Lower lobe of right lung (tissue), 2 donors: ENCODE measurements at regions not wholly inside any gene's neighbourhood (a gene's known extent, or its start where the extent isn't known, plus 50 kb on each side); places are given as distances from the start of the nearest gene placed in this dataset.

ENCODE experiments used
- ATAC-seq, 2 donors: fragments of 200-7000 bp; cut with Tn5 transposase; one replicate each; pipeline ENCODE4 v1.9.1; 2020 to 2022; ENCODE audit warnings: mild to moderate bottlenecking in 2 of 2, moderate library complexity in 2 of 2
- DNase-seq: peaks from one replicate; pipeline ENCODE4 v3.0.0-alpha.2; 2020
- H3K27ac ChIP-seq: fragments of 200-600 bp; one replicate; pipeline ENCODE4 v1.8.0; 2022
- H3K27me3 ChIP-seq: fragments of 200-600 bp; one replicate; pipeline ENCODE4 v1.8.0; 2022; ENCODE audit warnings: low read depth
- H3K36me3 ChIP-seq: fragments of 200-600 bp; one replicate; pipeline ENCODE4 v1.8.0; 2022; ENCODE audit warnings: mild to moderate bottlenecking
- H3K4me1 ChIP-seq: fragments of 200-600 bp; one replicate; pipeline ENCODE4 v1.8.0; 2022
- H3K4me3 ChIP-seq: fragments of 200-600 bp; one replicate; pipeline ENCODE4 v1.8.0; 2022; ENCODE audit warnings: mild to moderate bottlenecking
- H3K9me3 ChIP-seq: fragments of 200-600 bp; one replicate; pipeline ENCODE4 v1.8.0; 2022
- intact Hi-C: fragments of 100-400 bp; cut with DNase I; formaldehyde crosslinking; loops from one replicate; pipeline ENCODE4 v1.11.0; 2022
- TF ChIP-seq, protein P1 (sequence below): fragments of 200-600 bp; IDR thresholded peaks from one replicate; pipeline ENCODE4 v1.8.0; 2022; ENCODE audit warnings: antibody characterized with exemption, mild to moderate bottlenecking
- donor health status: DM: no; HTN: yes; CAD: no; lungs with severe emphysema.

DNA sequence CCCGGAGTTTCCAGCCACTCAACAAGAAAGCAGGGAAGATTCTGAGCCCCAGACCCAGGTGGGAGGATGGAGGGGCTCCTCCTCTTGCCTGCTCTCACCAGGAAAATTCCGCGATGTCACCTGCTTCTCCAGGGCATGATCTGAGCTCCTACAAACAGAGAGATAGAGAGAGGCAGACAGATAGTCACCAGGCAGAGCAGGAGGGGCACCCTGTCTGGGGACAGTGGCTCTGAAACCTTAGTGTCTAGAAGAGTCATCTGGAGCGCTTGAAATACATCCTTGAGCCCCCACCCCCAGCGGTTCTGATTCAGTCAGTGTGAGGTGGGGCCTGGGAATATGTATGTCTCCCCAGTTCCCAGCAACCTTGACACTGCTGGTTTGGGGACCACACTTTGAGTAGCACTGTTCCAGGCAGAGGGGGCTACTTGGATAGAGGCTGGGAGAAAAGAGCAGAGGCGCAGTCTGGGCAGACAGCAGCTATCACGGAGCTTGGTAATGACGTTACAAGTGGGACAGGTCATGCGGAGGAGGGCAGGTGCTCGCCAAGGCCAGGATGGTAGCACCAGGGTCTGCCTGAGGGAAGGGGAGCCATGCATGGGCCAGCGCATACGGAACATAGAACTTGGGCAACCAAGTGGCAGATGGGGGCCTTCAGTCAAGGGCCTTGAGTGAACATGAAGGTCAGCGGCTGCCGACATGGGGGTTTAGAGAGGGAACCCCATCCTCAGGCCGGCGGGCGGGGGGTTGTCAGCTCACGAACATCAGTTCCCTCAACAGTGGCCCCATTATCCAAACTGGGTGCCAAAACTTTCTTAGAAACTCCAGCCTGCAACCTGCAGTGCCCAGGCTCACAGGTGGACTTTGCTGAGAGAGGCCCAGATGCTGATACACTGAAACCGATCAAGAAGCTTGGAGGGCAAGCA lies 60.9 kb upstream of the MYEOV start:
- ATAC-seq, result no peak
- no peaks in the 10 kb centered on the region for H3K36me3 ChIP-seq
- no peak for DNase-seq
- no peak overlapping the region for H3K27ac ChIP-seq
- no peaks in the 10 kb centered on the region for H3K27me3 ChIP-seq
- no peaks in the 10 kb centered on the region for H3K9me3 ChIP-seq
- no peak overlapping the region for H3K4me3 ChIP-seq
- no peaks in the 10 kb centered on the region for H3K4me1 ChIP-seq
- TF ChIP-seq, protein P1, sequence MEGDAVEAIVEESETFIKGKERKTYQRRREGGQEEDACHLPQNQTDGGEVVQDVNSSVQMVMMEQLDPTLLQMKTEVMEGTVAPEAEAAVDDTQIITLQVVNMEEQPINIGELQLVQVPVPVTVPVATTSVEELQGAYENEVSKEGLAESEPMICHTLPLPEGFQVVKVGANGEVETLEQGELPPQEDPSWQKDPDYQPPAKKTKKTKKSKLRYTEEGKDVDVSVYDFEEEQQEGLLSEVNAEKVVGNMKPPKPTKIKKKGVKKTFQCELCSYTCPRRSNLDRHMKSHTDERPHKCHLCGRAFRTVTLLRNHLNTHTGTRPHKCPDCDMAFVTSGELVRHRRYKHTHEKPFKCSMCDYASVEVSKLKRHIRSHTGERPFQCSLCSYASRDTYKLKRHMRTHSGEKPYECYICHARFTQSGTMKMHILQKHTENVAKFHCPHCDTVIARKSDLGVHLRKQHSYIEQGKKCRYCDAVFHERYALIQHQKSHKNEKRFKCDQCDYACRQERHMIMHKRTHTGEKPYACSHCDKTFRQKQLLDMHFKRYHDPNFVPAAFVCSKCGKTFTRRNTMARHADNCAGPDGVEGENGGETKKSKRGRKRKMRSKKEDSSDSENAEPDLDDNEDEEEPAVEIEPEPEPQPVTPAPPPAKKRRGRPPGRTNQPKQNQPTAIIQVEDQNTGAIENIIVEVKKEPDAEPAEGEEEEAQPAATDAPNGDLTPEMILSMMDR, result no peak
- intact Hi-C loops, result no loop called here

DNA sequence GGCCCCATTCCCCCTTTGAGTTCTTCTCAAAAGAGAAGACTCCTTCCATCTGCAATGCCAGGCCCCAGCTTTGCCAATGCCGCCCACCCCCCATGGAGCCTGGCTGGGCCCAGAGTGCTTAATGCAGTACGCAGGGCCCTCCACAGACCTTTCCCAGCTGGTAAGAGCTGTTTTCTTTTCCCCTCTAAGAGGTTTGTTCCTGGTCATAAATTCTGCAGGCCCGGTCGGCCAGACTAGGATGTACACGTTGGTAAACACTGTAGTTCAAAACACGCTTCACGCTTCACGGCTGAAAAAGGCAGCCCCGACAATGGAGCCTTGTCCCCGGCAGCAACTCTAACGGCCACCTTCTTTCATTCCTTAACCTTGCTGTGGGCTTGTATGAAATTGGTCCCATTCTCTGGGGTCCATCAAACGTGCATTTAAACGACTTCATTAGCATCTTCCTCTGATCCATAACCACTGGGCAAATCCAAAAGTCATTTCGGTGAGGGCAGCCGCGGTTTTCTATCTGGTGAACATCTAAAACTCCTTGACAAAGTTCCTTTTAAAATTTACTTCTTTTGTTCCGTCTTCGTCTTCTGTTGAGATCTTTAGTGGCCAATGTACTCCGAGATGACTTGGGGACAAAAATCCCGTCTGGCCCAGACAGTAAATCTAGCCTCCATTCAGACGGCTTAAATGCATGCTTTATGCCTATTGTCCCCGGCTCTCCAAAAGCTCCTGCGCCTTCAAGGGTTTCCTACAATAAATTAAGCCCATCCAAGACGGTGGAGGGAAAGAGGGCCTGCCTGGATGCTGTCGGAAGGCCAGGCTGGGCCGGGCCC lies 60.0 kb upstream of the MYEOV start:
- Histone ChIP-seq H3K27ac (no peak overlapping the region), H3K4me1 (no peaks in the 10 kb centered on the region), H3K9me3 (no peaks in the 10 kb centered on the region), H3K36me3 (no peaks in the 10 kb centered on the region), H3K4me3 (no peak overlapping the region), H3K27me3 (no peaks in the 10 kb centered on the region)
- DNase-seq, result no peak
- intact Hi-C loops, result no loop called here
- TF ChIP-seq, protein P1, result no peak
- ATAC-seq, result no peak

DNA sequence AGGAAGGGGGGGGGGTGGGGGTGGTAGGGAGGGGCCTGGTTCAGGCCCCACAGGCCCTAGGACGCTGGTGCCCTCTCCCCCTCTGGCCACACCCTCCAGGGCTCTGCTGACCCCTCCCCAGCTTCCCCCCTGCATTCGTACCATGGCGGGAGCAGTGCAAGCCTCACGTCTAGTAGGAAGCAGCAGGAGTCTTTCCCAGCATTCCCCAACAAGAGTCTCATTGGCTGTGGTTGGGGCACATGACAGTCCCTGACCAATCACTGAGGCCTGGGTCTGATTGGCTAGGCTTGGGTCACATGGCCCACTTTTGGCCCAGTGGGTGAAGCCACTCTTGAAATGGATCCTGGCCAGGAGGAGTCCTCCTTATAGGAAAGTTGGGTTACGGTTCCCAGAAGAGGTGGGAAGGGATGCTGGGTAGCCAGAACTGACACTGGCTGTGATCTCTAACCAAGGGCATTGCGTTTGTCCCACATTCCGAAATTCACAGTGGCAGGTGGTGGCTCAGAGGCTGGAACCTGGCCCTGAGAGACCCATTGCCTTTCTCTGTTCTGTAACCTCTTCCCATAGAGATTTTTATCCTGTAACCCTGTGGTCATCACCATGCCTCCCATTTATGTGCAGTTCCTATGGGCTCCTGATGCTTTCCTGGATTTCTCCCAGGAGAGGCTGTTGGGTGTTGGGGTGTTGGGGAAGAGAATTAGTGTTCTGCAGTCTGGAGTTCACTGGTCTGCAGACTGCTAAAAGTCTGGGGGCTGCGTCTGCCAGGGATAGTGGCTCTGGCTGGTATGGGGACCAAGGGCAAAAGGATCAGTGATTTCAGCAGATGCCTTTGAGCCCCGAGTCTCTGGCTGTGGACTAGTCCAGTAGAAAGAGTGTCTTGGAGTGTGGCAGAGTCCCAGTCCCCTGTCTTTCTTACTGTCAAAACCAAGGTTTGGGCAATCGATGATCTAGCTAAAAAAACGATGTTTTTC lies 58.9 kb upstream of the MYEOV start:
- DNase-seq, result no peak
- TF ChIP-seq, protein P1, result no peak
- no peaks in the 10 kb centered on the region for H3K9me3 ChIP-seq
- H3K4me3 ChIP-seq, result no peak overlapping the region
- H3K4me1 ChIP-seq, result no peaks in the 10 kb centered on the region
- H3K27me3 ChIP-seq, result no peaks in the 10 kb centered on the region
- ATAC-seq, result no peak
- intact Hi-C loops, result no loop called here
- no peaks in the 10 kb centered on the region for H3K36me3 ChIP-seq
- H3K27ac ChIP-seq, result no peak overlapping the region

DNA sequence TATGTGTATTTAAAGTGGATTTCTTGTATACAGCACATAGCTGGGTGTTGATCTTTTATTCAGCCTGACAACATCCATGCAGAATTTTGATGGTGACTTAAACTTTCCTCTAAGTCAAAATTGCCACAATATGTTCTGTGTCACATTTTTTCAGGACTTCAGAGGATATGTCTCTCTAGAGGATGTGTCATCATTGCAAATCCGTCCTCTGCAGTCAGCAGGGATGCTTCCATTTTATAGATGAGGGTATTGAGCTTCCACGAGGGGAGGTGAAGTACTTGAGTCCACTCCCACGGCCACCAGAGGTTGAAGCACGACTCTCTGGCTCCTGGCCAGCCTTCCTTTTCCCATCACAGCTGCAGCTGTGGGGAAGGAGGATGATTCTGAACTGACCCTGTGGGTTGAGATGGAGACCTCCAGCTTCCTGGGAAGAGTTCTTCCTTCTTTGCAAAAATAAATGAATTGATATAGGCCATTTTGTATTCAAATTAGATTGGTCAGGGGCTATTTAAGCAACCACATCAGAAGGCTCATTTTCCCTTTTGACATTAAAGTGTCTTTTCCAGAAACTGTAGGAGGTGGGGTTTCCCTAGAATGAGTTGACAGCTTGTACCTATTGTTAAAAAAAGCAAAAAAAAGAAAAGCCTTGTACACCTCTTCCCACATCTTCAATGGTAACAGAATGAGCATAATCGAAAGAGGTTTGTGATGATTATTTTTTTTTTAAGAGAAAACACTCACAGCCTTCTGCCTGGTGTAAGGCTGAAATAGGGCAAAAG lies 55.2 kb upstream of the MYEOV start:
- DNase-seq (no peak), ATAC-seq (no peak)
- H3K4me1 ChIP-seq, result no peaks in the 10 kb centered on the region
- H3K27me3 ChIP-seq, result no peaks in the 10 kb centered on the region
- TF ChIP-seq, protein P1, result no peak
- H3K9me3 ChIP-seq, result no peaks in the 10 kb centered on the region
- intact Hi-C loops, result no loop called here
- H3K4me3 ChIP-seq, result no peak overlapping the region
- H3K36me3 ChIP-seq, result no peaks in the 10 kb centered on the region
- no peak overlapping the region for H3K27ac ChIP-seq
